ENCODE measurements at regions not wholly inside any gene's neighbourhood (a gene's known extent, or its start where the extent isn't known, plus 50 kb on each side); places are given as distances from the start of the nearest gene placed in this dataset.

- ChIA-PET CTCF (ENCODE audit: low intra/inter-chr PET ratio) (no interaction called here), POLR2A (interaction anchor here (0.8 kb wide), 1 partner anchor 42 kb away, joined by 8 read pairs; no protein-coding TSS in a partner anchor)
- WGBS (ENCODE audit: insufficient coverage, low coverage, missing lambda C conversion rate) = 0% methylated on average over 2 of the region's 2 CpGs
- DNase-seq (ENCODE audit: extremely low read depth in 1 of 4, low spot score in 3 of 4) = no peak
- no peaks in the 10 kb centered on the region for H3K9me3 ChIP-seq (replicated peaks; ENCODE audit: control insufficient read depth, insufficient read depth, low read depth, low read length)
- H3K27me3 ChIP-seq (ENCODE audit: control insufficient read depth in 2 of 2, insufficient read depth in 2 of 2, low read length in 2 of 2) = no peaks in the 10 kb centered on the region
- no peak overlapping the region for H3K4me2 ChIP-seq (ENCODE audit: insufficient read depth, low read length)
- no peak overlapping the region for H2AFZ ChIP-seq (ENCODE audit: low read depth, low read length)
- H3K9me1 ChIP-seq (ENCODE audit: control insufficient read depth, insufficient read depth, low read length) = no peaks in the 10 kb centered on the region
- no peak for FAIRE-seq
- no TSS peak for BruUV-seq (replicated peaks)
- no peak for ATAC-seq
- no peaks in the 10 kb centered on the region for H3K79me2 ChIP-seq (ENCODE audit: control insufficient read depth, insufficient read depth, low read length)
- in situ Hi-C loops (cut with MboI) = no loop called here
- H3K4me1 ChIP-seq (replicated peaks in 1 of 2; ENCODE audit: control insufficient read depth in 2 of 2, insufficient read depth in 2 of 2, low read length in 2 of 2) = no peaks in the 10 kb centered on the region
- no peaks in the 10 kb centered on the region for H3K36me3 ChIP-seq (ENCODE audit: control insufficient read depth, insufficient read depth, low read length)
- H4K20me1 ChIP-seq (replicated peaks; ENCODE audit: control insufficient read depth, insufficient read depth, low read length) = no peaks in the 10 kb centered on the region
- intact Hi-C loops (cut with micrococcal nuclease) = no loop called here
- H3K4me3 ChIP-seq = no peak overlapping the region
- no peak overlapping the region for H3K27ac ChIP-seq (ENCODE audit: extremely low read depth, low read depth, low read length)
- no peak overlapping the region for H3K9ac ChIP-seq (ENCODE audit: insufficient read depth in 1 of 2, low read depth in 2 of 2, low read length in 2 of 2)
- TF ChIP-seq PHF21A (IDR thresholded peaks at IDR 0.05; ENCODE audit: borderline replicate concordance, low read depth) (no peak), HOMEZ (CRISPR knock-in tag; IDR thresholded peaks at IDR 0.05) (no peak), THRB (CRISPR knock-in tag; conservative IDR thresholded peaks at IDR 0.05) (no peak), NR1H2 (CRISPR knock-in tag; IDR thresholded peaks at IDR 0.05) (no peak), ZFP36 (IDR thresholded peaks at IDR 0.05; ENCODE audit: low read depth, low read length, partially characterized antibody) (no peak), HNRNPLL (IDR thresholded peaks at IDR 0.05; ENCODE audit: low read depth, low read length, poor library complexity, severe bottlenecking) (no peak)
These were observed 197.9 kb upstream of the BMPER start for GRCh38 chr7:33707427-33707826.
